Activated naive CD4-positive, alpha-beta T cell treated with anti-CD3 and anti-CD28 coated beads, Interleukin-2, amount 50 U/mL, for 16 hours (primary cell): ENCODE measurements at regions not wholly inside any gene's neighbourhood (a gene's known extent, or its start where the extent isn't known, plus 50 kb on each side); places are given as distances from the start of the nearest gene placed in this dataset.
A peak's percentile ranks its signal among the peaks of the same experiment; 100 is the strongest.
"Not testable (repeated sequence)": the region's sequence is repeated elsewhere in the genome, so short reads cannot be mapped to it uniquely, and the experiment has no call there.

Experiments
- DNase-seq: peaks from one replicate; pipeline ENCODE4 v3.0.0-alpha.2; 2020

- no peak for DNase-seq
Observed at GRCh38 chr2:238771639-238772038, 76.2 kb upstream of the TWIST2 start.

GRCh38 chr2:238772635-238773297 lies 75.1 kb upstream of the TWIST2 start:
- no peak for DNase-seq

GRCh38 chr2:238773472-238773871 lies 74.4 kb upstream of the TWIST2 start:
- DNase-seq, result no peak

GRCh38 chr2:238774071-238774470 lies 73.8 kb upstream of the TWIST2 start:
- no peak for DNase-seq

GRCh38 chr2:238774980-238775509 lies 72.8 kb upstream of the TWIST2 start:
- no peak for DNase-seq

GRCh38 chr2:238775591-238775990 lies 72.3 kb upstream of the TWIST2 start:
- no peak for DNase-seq

GRCh38 chr2:238776003-238776760 lies 71.7 kb upstream of the TWIST2 start:
- no peak for DNase-seq

GRCh38 chr2:238776761-238777046 lies 71.2 kb upstream of the TWIST2 start:
- DNase-seq, result not testable (repeated sequence)

GRCh38 chr2:238777369-238778067 lies 70.4 kb upstream of the TWIST2 start:
- DNase-seq, result no peak

- DNase-seq, result peak; percentile 62
Observed at GRCh38 chr2:238784671-238785527, 63.0 kb upstream of the TWIST2 start.

- no peak for DNase-seq
Observed at GRCh38 chr2:238785528-238785860, 62.4 kb upstream of the TWIST2 start.

GRCh38 chr2:238786379-238786778 lies 61.5 kb upstream of the TWIST2 start:
- no peak for DNase-seq

- no peak for DNase-seq
Observed at GRCh38 chr2:238786792-238787490, 60.9 kb upstream of the TWIST2 start.

- DNase-seq, result no peak
Observed at GRCh38 chr2:238787501-238787900, 60.4 kb upstream of the TWIST2 start.

GRCh38 chr2:238789317-238789806 lies 58.5 kb upstream of the TWIST2 start:
- no peak for DNase-seq

GRCh38 chr2:238790126-238790832 lies 57.6 kb upstream of the TWIST2 start:
- no peak for DNase-seq

- DNase-seq, result no peak
Observed at GRCh38 chr2:238790833-238791230, 57.1 kb upstream of the TWIST2 start.

GRCh38 chr2:238791354-238791753 lies 56.5 kb upstream of the TWIST2 start:
- DNase-seq, result no peak

- DNase-seq, result no peak
Observed at GRCh38 chr2:238793306-238793705, 54.6 kb upstream of the TWIST2 start.

GRCh38 chr2:238793801-238794449 lies 54.0 kb upstream of the TWIST2 start:
- no peak for DNase-seq
